CD4-positive, alpha-beta T cell (primary cell): ENCODE measurements at regions not wholly inside any gene's neighbourhood (a gene's known extent, or its start where the extent isn't known, plus 50 kb on each side); places are given as distances from the start of the nearest gene placed in this dataset.

Experiments used
- ATAC-seq: fragments of 200-7000 bp; cut with Tn5 transposase; one replicate; pipeline ENCODE4 v1.10.0; 2022; ENCODE audit warnings: mild to moderate bottlenecking; ENCODE audit not compliant: poor library complexity
- CTCF ChIA-PET: fragments of 350-600 bp; sonication (Branson Sonifier 250); formaldehyde crosslinking; loops from one replicate; lab custom pipeline; 2021; ENCODE audit warnings: antibody characterized with exemption, inconsistent platforms; lab: Charles Lee
- POLR2A ChIA-PET: fragments of 350-600 bp; sonication (Branson Sonifier 250); formaldehyde crosslinking; loops from one replicate; lab custom pipeline; 2021; ENCODE audit warnings: antibody characterized with exemption, inconsistent platforms; lab: Charles Lee
- DNase-seq, 14 experiments: peaks; one replicate each; pipeline ENCODE4 v3.0.0-alpha.2; 2013 to 2020; ENCODE audit warnings: mixed read lengths in 2 of 14
- H3K27ac ChIP-seq, 2 donors: one replicate each; pipeline versions ENCODE4 v1.5.1 to v1.7.0; 2013; ENCODE audit warnings: low read length in 2 of 2, low read depth in 1 of 2, mild to moderate bottlenecking in 1 of 2
- H3K27me3 ChIP-seq, 2 experiments: 1 replicate in 1 of 2; 2 replicates in 1 of 2; pipeline versions ENCODE4 v1.6.1 to v1.7.0; 2013; ENCODE audit warnings: low read length in 2 of 2, control low read depth in 1 of 2, mild to moderate bottlenecking in 1 of 2, moderate library complexity in 1 of 2; ENCODE audit not compliant: insufficient read depth in 2 of 2, control insufficient read depth in 1 of 2
- H3K36me3 ChIP-seq: one replicate; pipeline ENCODE4 v1.6.1; 2013; ENCODE audit warnings: low read length, control low read depth; ENCODE audit not compliant: insufficient read depth
- H3K4me1 ChIP-seq: one replicate; pipeline ENCODE4 v1.6.1; 2013; ENCODE audit warnings: low read length, control low read depth; ENCODE audit not compliant: insufficient read depth
- H3K4me3 ChIP-seq: one replicate; pipeline ENCODE4 v1.5.1; 2013; ENCODE audit warnings: mild to moderate bottlenecking, low read length, moderate library complexity
- H3K9me3 ChIP-seq, 2 experiments: 1 replicate in 1 of 2; 2 replicates in 1 of 2; pipeline versions ENCODE4 v1.6.1 to v1.7.0; 2013; ENCODE audit warnings: low read length in 2 of 2, mild to moderate bottlenecking in 2 of 2, control low read depth in 1 of 2, moderate library complexity in 1 of 2; ENCODE audit not compliant: control insufficient read depth in 1 of 2, insufficient read depth in 1 of 2
- H3K27ac Mint-ChIP-seq: one replicate; pipeline ENCODE4 v1.8.0; 2020; ENCODE audit warnings: mixed read lengths
- H3K27me3 Mint-ChIP-seq: one replicate; pipeline ENCODE4 v1.8.0; 2021; ENCODE audit warnings: mixed read lengths
- H3K36me3 Mint-ChIP-seq: one replicate; pipeline ENCODE4 v1.8.0; 2021; ENCODE audit warnings: low read depth, mixed read lengths
- H3K4me1 Mint-ChIP-seq: one replicate; pipeline ENCODE4 v1.8.0; 2021; ENCODE audit warnings: low read depth, mixed read lengths
- H3K4me3 Mint-ChIP-seq: one replicate; pipeline ENCODE4 v1.8.0; 2020; ENCODE audit warnings: mild to moderate bottlenecking, mixed read lengths
- H3K9me3 Mint-ChIP-seq: one replicate; pipeline ENCODE4 v1.8.0; 2020; ENCODE audit warnings: mixed read lengths
- intact Hi-C, 2 experiments: fragments of 100-400 bp; cut with DNase I in 1 of 2; cut with micrococcal nuclease in 1 of 2; formaldehyde crosslinking; loops; one replicate each; pipeline versions ENCODE4 v1.15.1 to v1.9.0; 2023 to 2025; cut with DNase I, micrococcal nuclease
- TF ChIP-seq, protein P1 (sequence below): fragments of 200-600 bp; IDR thresholded peaks from one replicate; pipeline ENCODE4 v1.8.0; 2022; ENCODE audit warnings: antibody characterized with exemption, mild to moderate bottlenecking

GRCh38 chr2:176678571-176678970, 409.3 kb downstream of the MTX2 start:
- TF ChIP-seq, protein P1, sequence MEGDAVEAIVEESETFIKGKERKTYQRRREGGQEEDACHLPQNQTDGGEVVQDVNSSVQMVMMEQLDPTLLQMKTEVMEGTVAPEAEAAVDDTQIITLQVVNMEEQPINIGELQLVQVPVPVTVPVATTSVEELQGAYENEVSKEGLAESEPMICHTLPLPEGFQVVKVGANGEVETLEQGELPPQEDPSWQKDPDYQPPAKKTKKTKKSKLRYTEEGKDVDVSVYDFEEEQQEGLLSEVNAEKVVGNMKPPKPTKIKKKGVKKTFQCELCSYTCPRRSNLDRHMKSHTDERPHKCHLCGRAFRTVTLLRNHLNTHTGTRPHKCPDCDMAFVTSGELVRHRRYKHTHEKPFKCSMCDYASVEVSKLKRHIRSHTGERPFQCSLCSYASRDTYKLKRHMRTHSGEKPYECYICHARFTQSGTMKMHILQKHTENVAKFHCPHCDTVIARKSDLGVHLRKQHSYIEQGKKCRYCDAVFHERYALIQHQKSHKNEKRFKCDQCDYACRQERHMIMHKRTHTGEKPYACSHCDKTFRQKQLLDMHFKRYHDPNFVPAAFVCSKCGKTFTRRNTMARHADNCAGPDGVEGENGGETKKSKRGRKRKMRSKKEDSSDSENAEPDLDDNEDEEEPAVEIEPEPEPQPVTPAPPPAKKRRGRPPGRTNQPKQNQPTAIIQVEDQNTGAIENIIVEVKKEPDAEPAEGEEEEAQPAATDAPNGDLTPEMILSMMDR = no peak

GRCh38 chr2:176679061-176679669, 409.9 kb downstream of the MTX2 start:
- DNase-seq (no peak), ATAC-seq (no peak)
- TF ChIP-seq, protein P1 = no peak

More at GRCh38 chr2:176678571-176678970, 409.3 kb downstream of the MTX2 start:
- Mint-ChIP-seq H3K9me3 (no peaks in the 10 kb centered on the region), H3K27me3 (peaks cover 42% of the 10 kb centered on the region), H3K4me3 (no peak overlapping the region), H3K27ac (no peak overlapping the region), H3K36me3 (no peaks in the 10 kb centered on the region), H3K4me1 (no peaks in the 10 kb centered on the region)
- Histone ChIP-seq H3K4me3 (no peak overlapping the region), H3K4me1 (no peaks in the 10 kb centered on the region), H3K27ac (no peak overlapping the region), H3K36me3 (no peaks in the 10 kb centered on the region), H3K27me3 (peaks cover 3 to 4% of the 10 kb centered on the region in 2 experiments), H3K9me3 (no peaks in the 10 kb centered on the region)
- ATAC-seq (no peak), DNase-seq (no peak)
- ChIA-PET POLR2A (interaction anchor here (0.6 kb wide), 1 partner anchor 813 kb away, joined by 3 read pairs; no protein-coding TSS in a partner anchor), CTCF (interaction anchor here (1.1 kb wide), 1 partner anchor 12 kb away, joined by 3 read pairs; no protein-coding TSS in a partner anchor)
- intact Hi-C loops = no loop called here

DNA sequence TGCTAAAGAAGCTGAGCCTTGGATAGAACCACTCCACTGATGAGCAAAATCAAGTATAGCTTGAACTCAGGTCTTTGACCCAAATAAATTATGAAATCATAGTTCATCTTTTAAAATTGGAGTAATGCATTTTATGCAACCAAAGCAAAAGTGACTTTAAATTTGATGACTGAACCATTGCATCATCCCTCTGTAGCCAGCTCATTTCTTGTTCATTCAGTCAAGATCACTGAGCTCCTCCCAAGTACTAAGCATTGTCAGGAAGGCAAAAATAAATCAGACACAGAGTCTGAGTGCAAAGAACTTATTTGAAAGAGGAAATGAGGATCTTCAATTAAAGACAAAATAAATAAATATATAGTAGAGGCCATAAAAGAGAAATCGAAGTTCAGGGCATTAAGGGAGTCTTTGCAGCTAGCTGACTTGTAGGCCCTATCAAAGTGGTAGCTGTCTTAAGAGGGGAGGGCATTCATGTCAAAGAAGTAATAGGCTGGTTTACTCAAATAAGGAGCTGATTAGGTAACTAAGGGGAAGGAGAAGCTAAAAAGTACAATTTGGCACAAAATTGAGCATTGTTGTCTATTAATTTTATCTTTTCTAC, 411.8 kb downstream of the MTX2 start:
- TF ChIP-seq, protein P1 = no peak

More at GRCh38 chr2:176679061-176679669, 409.9 kb downstream of the MTX2 start:
- Histone ChIP-seq H3K9me3 (no peaks in the 10 kb centered on the region), H3K36me3 (no peaks in the 10 kb centered on the region), H3K4me3 (no peak overlapping the region), H3K27ac (no peak overlapping the region), H3K4me1 (no peaks in the 10 kb centered on the region), H3K27me3 (peaks cover 3 to 4% of the 10 kb centered on the region in 2 experiments)
- Mint-ChIP-seq H3K9me3 (no peaks in the 10 kb centered on the region), H3K27me3 (peaks cover 40% of the 10 kb centered on the region), H3K4me1 (no peaks in the 10 kb centered on the region), H3K36me3 (no peaks in the 10 kb centered on the region), H3K27ac (no peak overlapping the region), H3K4me3 (no peak overlapping the region)
- POLR2A ChIA-PET = interaction anchor here (0.6 kb wide), 1 partner anchor 813 kb away, joined by 3 read pairs; no protein-coding TSS in a partner anchor
- CTCF ChIA-PET = no interaction called here
- intact Hi-C loops = no loop called here

More for the DNA sequence above, 411.8 kb downstream of the MTX2 start:
- no peaks in the 10 kb centered on the region for H3K9me3 Mint-ChIP-seq
- Histone ChIP-seq H3K4me1 (no peaks in the 10 kb centered on the region), H3K36me3 (no peaks in the 10 kb centered on the region), H3K4me3 (no peak overlapping the region), H3K9me3 (no peaks in the 10 kb centered on the region), H3K27me3 (peaks cover 11 to 12% of the 10 kb centered on the region in 2 experiments), H3K27ac (no peak overlapping the region)
- POLR2A ChIA-PET = no interaction called here
- H3K4me1 Mint-ChIP-seq = no peaks in the 10 kb centered on the region
- H3K27me3 Mint-ChIP-seq = peaks cover 41% of the 10 kb centered on the region
- intact Hi-C loops = no loop called here
- H3K36me3 Mint-ChIP-seq = no peaks in the 10 kb centered on the region
- CTCF ChIA-PET = interaction anchor here (0.5 kb wide), 1 partner anchor 72 kb away, joined by 3 read pairs; no protein-coding TSS in a partner anchor
- H3K27ac Mint-ChIP-seq = no peak overlapping the region
- DNase-seq (no peak), ATAC-seq (no peak)
- H3K4me3 Mint-ChIP-seq = no peak overlapping the region
